HCT116 (cell line): ENCODE measurements at regions not wholly inside any gene's neighbourhood (a gene's known extent, or its start where the extent isn't known, plus 50 kb on each side); places are given as distances from the start of the nearest gene placed in this dataset.

Experiments used
- ATAC-seq: fragments of 200-7000 bp; cut with Tn5 transposase; 2 replicates; pipeline ENCODE4 v1.9.1; 2020; ENCODE audit warnings: mild to moderate bottlenecking, moderate library complexity
- BruUV-seq: library from RNA; stranded (reverse); fragments of 400-500 nt; replicated peaks from 2 replicates; lab custom pipeline; 2021; lab: Mats Ljungman, UMichigan
- CTCF ChIA-PET: fragments of 300-600 bp; sonication (Branson Sonifier 250); formaldehyde crosslinking; loops from one replicate; lab custom pipeline; 2021; ENCODE audit warnings: antibody characterized with exemption; lab: Charles Lee
- POLR2A ChIA-PET: fragments of 300-600, 350-600 bp; sonication (Branson Sonifier 250); formaldehyde crosslinking; loops from one replicate; lab custom pipeline; 2021; ENCODE audit warnings: antibody characterized with exemption; lab: Charles Lee
- RAD21 ChIA-PET, 2 experiments: fragments of 300-600 bp; sonication (Branson Sonifier 250); formaldehyde crosslinking; loops; one replicate each; lab custom pipeline; 2023; ENCODE audit warnings: low total read pairs in 2 of 2; ENCODE audit not compliant: uncharacterized antibody in 2 of 2, unreplicated experiment in 2 of 2, low non-redundant PET in 1 of 2; lab: Charles Lee
- DNase-seq: peaks from one replicate; pipeline ENCODE4 v3.0.0-alpha.2; 2010; ENCODE audit warnings: low read depth, low spot score
- H2AFZ ChIP-seq: fragments of 200-600 bp; shearing (Covaris generic), sonication (generic); 2 replicates; pipeline ENCODE4 v1.6.1; 2017; ENCODE audit warnings: low read depth, mixed run types, mixed read lengths, antibody characterized with exemption, low read length; ENCODE audit not compliant: poor library complexity, severe bottlenecking
- H3K27ac ChIP-seq: 2 replicates; pipeline ENCODE4 v1.5.1; 2012; ENCODE audit warnings: low read depth, low read length
- H3K27me3 ChIP-seq: fragments of 200-600 bp; sonication (generic); 2 replicates; pipeline ENCODE4 v1.6.1; 2016; ENCODE audit warnings: mixed run types, low read length, mixed read lengths; ENCODE audit not compliant: insufficient read depth
- H3K36me3 ChIP-seq, 2 experiments: fragments of 200-500 bp in 1 of 2; fragments of 200-600 bp in 1 of 2; sonication (Bioruptor generic) in 1 of 2; sonication (generic) in 1 of 2; 2 replicates each; pipeline versions ENCODE4 v1.5.1 to v1.6.1; 2014 to 2016; ENCODE audit warnings: low read length in 2 of 2, inconsistent platforms in 1 of 2, mixed read lengths in 1 of 2, mixed run types in 1 of 2; ENCODE audit not compliant: insufficient read depth in 2 of 2, control insufficient read depth in 1 of 2
- H3K4me1 ChIP-seq, 2 experiments: fragments of 200-600 bp in 1 of 2; sonication (generic) in 1 of 2; 2 replicates each; pipeline versions ENCODE4 v1.5.1 to v1.6.1; 2012 to 2017; ENCODE audit warnings: low read length in 2 of 2, inconsistent platforms in 1 of 2, mild to moderate bottlenecking in 1 of 2, mixed read lengths in 1 of 2, mixed run types in 1 of 2, moderate library complexity in 1 of 2; ENCODE audit not compliant: insufficient read depth in 2 of 2, control insufficient read depth in 1 of 2
- H3K4me2 ChIP-seq: fragments of 200-600 bp; sonication (generic); 2 replicates; pipeline ENCODE4 v1.6.1; 2017; ENCODE audit warnings: mixed run types, low read length, mixed read lengths
- H3K4me3 ChIP-seq, 2 experiments: fragments of 200-600 bp in 1 of 2; sonication (generic) in 1 of 2; replicated peaks in 1 of 2; 2 replicates each; pipeline ENCODE4 v1.5.1; 2011 to 2016; ENCODE audit warnings: low read length in 2 of 2, control low read depth in 1 of 2, low read depth in 1 of 2, mild to moderate bottlenecking in 1 of 2, mixed read lengths in 1 of 2, mixed run types in 1 of 2
- H3K79me2 ChIP-seq: fragments of 200-600 bp; sonication (generic); 2 replicates; pipeline ENCODE4 v1.6.1; 2017; ENCODE audit warnings: mild to moderate bottlenecking, mixed run types, low read length, moderate library complexity, mixed read lengths; ENCODE audit not compliant: insufficient read depth
- H3K9ac ChIP-seq: fragments of 200-600 bp; sonication (generic); 2 replicates; pipeline ENCODE4 v1.6.1; 2016; ENCODE audit warnings: low read length, mixed read lengths
- H3K9me2 ChIP-seq: fragments of 200-600 bp; sonication (generic), shearing (Covaris generic); 2 replicates; pipeline ENCODE4 v1.6.1; 2017; ENCODE audit warnings: mixed run types, mild to moderate bottlenecking, moderate library complexity; ENCODE audit not compliant: insufficient read depth
- H3K9me3 ChIP-seq, 2 experiments: fragments of 200-500 bp in 1 of 2; fragments of 200-600 bp in 1 of 2; sonication (Bioruptor generic) in 1 of 2; sonication (generic) in 1 of 2; 2 replicates each; pipeline ENCODE4 v1.6.1; 2014 to 2017; ENCODE audit warnings: low read length in 2 of 2, mixed read lengths in 2 of 2, inconsistent platforms in 1 of 2, low read depth in 1 of 2, mild to moderate bottlenecking in 1 of 2, mixed run types in 1 of 2, moderate library complexity in 1 of 2; ENCODE audit not compliant: control insufficient read depth in 1 of 2, insufficient read depth in 1 of 2
- H4K20me1 ChIP-seq: fragments of 200-600 bp; sonication (generic), shearing (Covaris generic); 2 replicates; pipeline ENCODE4 v1.6.1; 2017; ENCODE audit warnings: mixed run types, mild to moderate bottlenecking, moderate library complexity; ENCODE audit not compliant: insufficient read depth
- ATF3 ChIP-seq: IDR thresholded peaks from 2 replicates; pipeline ENCODE4 v1.6.1; 2012
- CBX3 ChIP-seq: IDR thresholded peaks from 2 replicates; pipeline ENCODE4 v1.6.1; 2012; ENCODE audit warnings: low read depth
- CEBPB ChIP-seq: IDR thresholded peaks from 2 replicates; pipeline ENCODE4 v1.6.1; 2012; ENCODE audit warnings: low read depth
- CTCF ChIP-seq, 3 experiments: fragments of 200-600 bp in 1 of 3; sonication (generic) in 1 of 3; IDR thresholded peaks in 2 of 3; conservative IDR thresholded peaks in 1 of 3; 2 replicates each; pipeline ENCODE4 v1.5.1; 2012 to 2017; ENCODE audit warnings: low read depth in 2 of 3, low read length in 2 of 3, antibody characterized with exemption in 1 of 3, borderline replicate concordance in 1 of 3, control low read depth in 1 of 3, mild to moderate bottlenecking in 1 of 3, mixed read lengths in 1 of 3, mixed run types in 1 of 3, moderate library complexity in 1 of 3; ENCODE audit not compliant: insufficient read depth in 1 of 3
- ELF1 ChIP-seq: IDR thresholded peaks from 2 replicates; pipeline ENCODE4 v1.6.1; 2012; ENCODE audit warnings: low read depth, borderline replicate concordance
- EZH2 ChIP-seq: fragments of 200-600 bp; sonication (generic); IDR thresholded peaks from 2 replicates; pipeline ENCODE4 v1.6.1; 2017; ENCODE audit warnings: antibody characterized with exemption, mixed run types
- EZH2phosphoT487 ChIP-seq: fragments of 200-600 bp; IDR thresholded peaks from 2 replicates; pipeline ENCODE4 v1.6.1; 2018; ENCODE audit warnings: antibody characterized with exemption, borderline replicate concordance
- FOSL1 ChIP-seq: IDR thresholded peaks from 2 replicates; pipeline ENCODE4 v1.6.1; 2012; ENCODE audit warnings: low read depth
- POLR2A ChIP-seq: IDR thresholded peaks from 2 replicates; pipeline ENCODE4 v1.7.0; 2011; ENCODE audit warnings: borderline replicate concordance; ENCODE audit not compliant: insufficient read depth, insufficient read length; ENCODE audit errors: extremely low read depth
- POLR2AphosphoS5 ChIP-seq: IDR thresholded peaks from 2 replicates; pipeline ENCODE4 v1.6.1; 2011; ENCODE audit warnings: mild to moderate bottlenecking, low read depth, low read length, moderate library complexity
- RAD21 ChIP-seq: IDR thresholded peaks from 2 replicates; pipeline ENCODE4 v1.6.1; 2012; ENCODE audit warnings: low read depth, mild to moderate bottlenecking
- SIN3A ChIP-seq: IDR thresholded peaks from 2 replicates; pipeline ENCODE4 v1.6.1; 2012; ENCODE audit warnings: low read depth
- SRF ChIP-seq: IDR thresholded peaks from 2 replicates; pipeline ENCODE4 v1.6.1; 2012; ENCODE audit warnings: low read depth
- TCF7L2 ChIP-seq: IDR thresholded peaks from 2 replicates; pipeline ENCODE4 v1.7.0; 2011; ENCODE audit warnings: borderline replicate concordance, inconsistent platforms; ENCODE audit not compliant: insufficient read depth, insufficient read length; ENCODE audit errors: extremely low read depth
- ZBTB33 ChIP-seq: IDR thresholded peaks from 2 replicates; pipeline ENCODE4 v1.6.1; 2011; ENCODE audit warnings: mild to moderate bottlenecking, low read length, moderate library complexity; ENCODE audit not compliant: insufficient replicate concordance; ENCODE audit errors: extremely low read depth
- ZNF274 ChIP-seq: fragments of 200-500 bp; sonication (Bioruptor generic); IDR thresholded peaks from 2 replicates; pipeline ENCODE4 v1.6.1; 2014; ENCODE audit warnings: mild to moderate bottlenecking, low read depth, low read length, inconsistent platforms
- intact Hi-C: fragments of 100-400 bp; cut with micrococcal nuclease; formaldehyde crosslinking; loops from 2 replicates; pipeline ENCODE4 v1.10.0; 2022

GRCh38 chr14:82562881-82563280 is 1029.2 kb upstream of the SEL1L start (continued):
- TF ChIP-seq FOSL1: no peak
- TF ChIP-seq SRF: no peak
- no peak for TF ChIP-seq ZNF274
- no peak for TF ChIP-seq EZH2phosphoT487
- TF ChIP-seq RAD21: no peak
- no peak for TF ChIP-seq ZBTB33
- no peak for TF ChIP-seq TCF7L2
- no peak for TF ChIP-seq CEBPB
- TF ChIP-seq ATF3: no peak
- no peak for TF ChIP-seq SIN3A
- TF ChIP-seq POLR2A: no peak
- TF ChIP-seq, all 23 proteins: peak for 0

- no peak overlapping the region for H3K4me2 ChIP-seq
- intact Hi-C loops: no loop called here
- no peak overlapping the region for H2AFZ ChIP-seq
- no peaks in the 10 kb centered on the region for H3K36me3 ChIP-seq
- H3K4me3 ChIP-seq: no peak overlapping the region
- CTCF ChIA-PET: no interaction called here
- DNase-seq (no peak), ATAC-seq (no peak)
- H3K9ac ChIP-seq: no peak overlapping the region
- RAD21 ChIA-PET: no interaction called here
- no peaks in the 10 kb centered on the region for H3K9me2 ChIP-seq
- no peaks in the 10 kb centered on the region for H4K20me1 ChIP-seq
- H3K27me3 ChIP-seq: no peaks in the 10 kb centered on the region
- POLR2A ChIA-PET: no interaction called here
- no peaks in the 10 kb centered on the region for H3K4me1 ChIP-seq
- peaks cover 0 to 29% of the 10 kb centered on the region in 2 experiments; a peak in 2 of 4 replicates for H3K9me3 ChIP-seq
- no peaks in the 10 kb centered on the region for H3K79me2 ChIP-seq
- no TSS peak for BruUV-seq
- H3K27ac ChIP-seq: no peak overlapping the region
- TF ChIP-seq ELF1 (no peak), ZNF274 (no peak), EZH2 (no peak), ATF3 (no peak), TCF7L2 (no peak), CEBPB (no peak), CBX3 (no peak), EZH2phosphoT487 (no peak), SIN3A (no peak), ZBTB33 (no peak), CTCF (IDR thresholded peaks at IDR 0.05 in 2 of 3, conservative IDR thresholded peaks at IDR 0.05 in 1 of 3; ENCODE audit: borderline replicate concordance in 1 of 3, insufficient read depth in 1 of 3, low read depth in 2 of 3, low read length in 2 of 3) (no peak), POLR2AphosphoS5 (no peak)
Observed at GRCh38 chr14:82565825-82566224, 1032.2 kb upstream of the SEL1L start.
